ENCODE measurements at regions not wholly inside any gene's neighbourhood (a gene's known extent, or its start where the extent isn't known, plus 50 kb on each side); places are given as distances from the start of the nearest gene placed in this dataset.

GRCh38 chr4:160141206-160141605 is 1038.3 kb downstream of the RAPGEF2 start:
- H3K4me1 ChIP-seq (ENCODE audit: insufficient read depth, low read length): no peaks in the 10 kb centered on the region
- H3K36me3 ChIP-seq (ENCODE audit: insufficient read depth, low read length): no peaks in the 10 kb centered on the region
- H4K20me1 ChIP-seq (ENCODE audit: insufficient read depth, low read length): no peaks in the 10 kb centered on the region
- no peak overlapping the region for H3K9ac ChIP-seq (ENCODE audit: low read length)
- H3K4me1 Mint-ChIP-seq (ENCODE audit: low read depth, unreplicated experiment): no peaks in the 10 kb centered on the region
- H3K27me3 Mint-ChIP-seq (ENCODE audit: low read depth, unreplicated experiment): peaks cover 2% of the 10 kb centered on the region
- H3K4me3 Mint-ChIP-seq (ENCODE audit: unreplicated experiment): no peak overlapping the region
- no peaks in the 10 kb centered on the region for H3K79me2 ChIP-seq (ENCODE audit: insufficient read depth, low read length)
- H3K36me3 Mint-ChIP-seq (ENCODE audit: low read depth, unreplicated experiment): no peaks in the 10 kb centered on the region
- no peaks in the 10 kb centered on the region for H3K9me3 ChIP-seq (ENCODE audit: insufficient read depth, low read depth, low read length)
- DNase-seq (ENCODE audit: low read depth) (no peak), FAIRE-seq (no peak)
- no peak overlapping the region for H2AFZ ChIP-seq (ENCODE audit: low read depth, low read length)
- TF ChIP-seq CTCF (IDR thresholded peaks at IDR 0.05; ENCODE audit: insufficient read depth, low read depth, low read length) (no peak), EZH2 (IDR thresholded peaks at IDR 0.05; ENCODE audit: insufficient read depth, low read length) (no peak)
- no peaks in the 10 kb centered on the region for H3K27me3 ChIP-seq (ENCODE audit: insufficient read depth, low read length)
- H3K27ac ChIP-seq (ENCODE audit: low read depth, low read length): no peak overlapping the region
- no peak overlapping the region for H3K4me3 ChIP-seq (ENCODE audit: insufficient read depth, low read depth, low read length)
- H3K4me2 ChIP-seq (ENCODE audit: low read length): no peak overlapping the region
- no peaks in the 10 kb centered on the region for H3K9me3 Mint-ChIP-seq (ENCODE audit: unreplicated experiment)
- H3K27ac Mint-ChIP-seq (ENCODE audit: unreplicated experiment): no peak overlapping the region

GRCh38 chr4:160142579-160142978 is 1039.7 kb downstream of the RAPGEF2 start:
- H3K4me1 Mint-ChIP-seq (ENCODE audit: low read depth, unreplicated experiment): no peaks in the 10 kb centered on the region
- H3K36me3 Mint-ChIP-seq (ENCODE audit: low read depth, unreplicated experiment): no peaks in the 10 kb centered on the region
- H3K27ac Mint-ChIP-seq (ENCODE audit: unreplicated experiment): no peak overlapping the region
- Histone ChIP-seq H3K4me3 (ENCODE audit: insufficient read depth, low read depth, low read length) (no peak overlapping the region), H3K27ac (ENCODE audit: low read depth, low read length) (no peak overlapping the region), H3K9me3 (ENCODE audit: insufficient read depth, low read depth, low read length) (no peaks in the 10 kb centered on the region), H3K9ac (ENCODE audit: low read length) (no peak overlapping the region), H4K20me1 (ENCODE audit: insufficient read depth, low read length) (no peaks in the 10 kb centered on the region), H3K36me3 (ENCODE audit: insufficient read depth, low read length) (no peaks in the 10 kb centered on the region), H3K4me2 (ENCODE audit: low read length) (no peak overlapping the region), H3K4me1 (ENCODE audit: insufficient read depth, low read length) (no peaks in the 10 kb centered on the region), H3K79me2 (ENCODE audit: insufficient read depth, low read length) (no peaks in the 10 kb centered on the region), H3K27me3 (ENCODE audit: insufficient read depth, low read length) (no peaks in the 10 kb centered on the region), H2AFZ (ENCODE audit: low read depth, low read length) (no peak overlapping the region)
- peaks cover 2% of the 10 kb centered on the region for H3K27me3 Mint-ChIP-seq (ENCODE audit: low read depth, unreplicated experiment)
- no peak overlapping the region for H3K4me3 Mint-ChIP-seq (ENCODE audit: unreplicated experiment)
- no peaks in the 10 kb centered on the region for H3K9me3 Mint-ChIP-seq (ENCODE audit: unreplicated experiment)
- no peak for FAIRE-seq
- no peak for DNase-seq (ENCODE audit: low read depth)
- TF ChIP-seq CTCF (IDR thresholded peaks at IDR 0.05; ENCODE audit: insufficient read depth, low read depth, low read length): no peak
- TF ChIP-seq EZH2 (IDR thresholded peaks at IDR 0.05; ENCODE audit: insufficient read depth, low read length): no peak

GRCh38 chr4:160143574-160143973 is 1040.7 kb downstream of the RAPGEF2 start:
- Histone ChIP-seq H2AFZ (ENCODE audit: low read depth, low read length) (no peak overlapping the region), H3K9ac (ENCODE audit: low read length) (no peak overlapping the region), H3K4me3 (ENCODE audit: insufficient read depth, low read depth, low read length) (no peak overlapping the region), H4K20me1 (ENCODE audit: insufficient read depth, low read length) (no peaks in the 10 kb centered on the region), H3K9me3 (ENCODE audit: insufficient read depth, low read depth, low read length) (no peaks in the 10 kb centered on the region), H3K4me2 (ENCODE audit: low read length) (no peak overlapping the region), H3K4me1 (ENCODE audit: insufficient read depth, low read length) (no peaks in the 10 kb centered on the region), H3K36me3 (ENCODE audit: insufficient read depth, low read length) (no peaks in the 10 kb centered on the region), H3K27ac (ENCODE audit: low read depth, low read length) (no peak overlapping the region), H3K79me2 (ENCODE audit: insufficient read depth, low read length) (no peaks in the 10 kb centered on the region), H3K27me3 (ENCODE audit: insufficient read depth, low read length) (no peaks in the 10 kb centered on the region)
- FAIRE-seq: no peak
- peaks cover 2% of the 10 kb centered on the region for H3K27me3 Mint-ChIP-seq (ENCODE audit: low read depth, unreplicated experiment)
- no peak for TF ChIP-seq CTCF (IDR thresholded peaks at IDR 0.05; ENCODE audit: insufficient read depth, low read depth, low read length)
- no peak for TF ChIP-seq EZH2 (IDR thresholded peaks at IDR 0.05; ENCODE audit: insufficient read depth, low read length)
- DNase-seq (ENCODE audit: low read depth): no peak
- no peaks in the 10 kb centered on the region for H3K4me1 Mint-ChIP-seq (ENCODE audit: low read depth, unreplicated experiment)
- H3K27ac Mint-ChIP-seq (ENCODE audit: unreplicated experiment): no peak overlapping the region
- H3K9me3 Mint-ChIP-seq (ENCODE audit: unreplicated experiment): no peaks in the 10 kb centered on the region
- no peaks in the 10 kb centered on the region for H3K36me3 Mint-ChIP-seq (ENCODE audit: low read depth, unreplicated experiment)
- no peak overlapping the region for H3K4me3 Mint-ChIP-seq (ENCODE audit: unreplicated experiment)
